C4-2B (cell line): ENCODE measurements at regions not wholly inside any gene's neighbourhood (a gene's known extent, or its start where the extent isn't known, plus 50 kb on each side); places are given as distances from the start of the nearest gene placed in this dataset.

Experiments used
- ZFX ChIP-seq: fragments of 450-650 bp; IDR thresholded peaks from 2 replicates; pipeline ENCODE4 v1.6.1; 2017
- TF ChIP-seq, protein P1 (sequence below): fragments of 450-650 bp; conservative IDR thresholded peaks from 2 replicates; pipeline ENCODE4 v1.5.1; 2017; ENCODE audit warnings: mild to moderate bottlenecking

DNA sequence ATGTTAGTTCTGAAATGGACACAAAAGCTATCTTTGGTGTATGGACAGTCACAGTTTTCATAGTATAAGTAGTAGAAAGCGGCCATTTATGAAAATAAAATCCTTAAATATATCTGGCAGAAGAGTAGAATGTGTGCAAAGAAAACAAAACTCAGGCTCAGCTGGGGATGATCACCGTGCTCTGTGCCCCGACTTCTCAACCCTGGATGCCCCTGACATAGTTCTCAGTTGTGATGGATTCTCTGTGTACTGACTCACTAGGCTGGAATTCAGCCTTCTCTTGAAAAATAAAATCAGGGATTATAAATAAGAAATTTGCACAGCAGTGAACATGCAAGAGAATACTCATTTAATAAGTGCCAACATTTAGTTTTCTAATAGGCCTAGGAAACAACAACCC lies 925.1 kb upstream of the NR2F2 start:
- TF ChIP-seq, protein P1, sequence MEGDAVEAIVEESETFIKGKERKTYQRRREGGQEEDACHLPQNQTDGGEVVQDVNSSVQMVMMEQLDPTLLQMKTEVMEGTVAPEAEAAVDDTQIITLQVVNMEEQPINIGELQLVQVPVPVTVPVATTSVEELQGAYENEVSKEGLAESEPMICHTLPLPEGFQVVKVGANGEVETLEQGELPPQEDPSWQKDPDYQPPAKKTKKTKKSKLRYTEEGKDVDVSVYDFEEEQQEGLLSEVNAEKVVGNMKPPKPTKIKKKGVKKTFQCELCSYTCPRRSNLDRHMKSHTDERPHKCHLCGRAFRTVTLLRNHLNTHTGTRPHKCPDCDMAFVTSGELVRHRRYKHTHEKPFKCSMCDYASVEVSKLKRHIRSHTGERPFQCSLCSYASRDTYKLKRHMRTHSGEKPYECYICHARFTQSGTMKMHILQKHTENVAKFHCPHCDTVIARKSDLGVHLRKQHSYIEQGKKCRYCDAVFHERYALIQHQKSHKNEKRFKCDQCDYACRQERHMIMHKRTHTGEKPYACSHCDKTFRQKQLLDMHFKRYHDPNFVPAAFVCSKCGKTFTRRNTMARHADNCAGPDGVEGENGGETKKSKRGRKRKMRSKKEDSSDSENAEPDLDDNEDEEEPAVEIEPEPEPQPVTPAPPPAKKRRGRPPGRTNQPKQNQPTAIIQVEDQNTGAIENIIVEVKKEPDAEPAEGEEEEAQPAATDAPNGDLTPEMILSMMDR, result no peak
- no peak for TF ChIP-seq ZFX
